Aorta (tissue), 5 donors: ENCODE measurements at regions not wholly inside any gene's neighbourhood (a gene's known extent, or its start where the extent isn't known, plus 50 kb on each side); places are given as distances from the start of the nearest gene placed in this dataset.

Experiments
- ATAC-seq: fragments of 200-7000 bp; cut with Tn5 transposase; one replicate; pipeline ENCODE4 v1.9.1; 2022; ENCODE audit warnings: moderate library complexity; ENCODE audit not compliant: low FRiP score
- DNase-seq, 2 donors: peaks; one replicate each; pipeline ENCODE4 v3.0.0-alpha.2; 2020
- H3K27ac ChIP-seq, 2 donors: one replicate each; pipeline ENCODE4 v1.5.1; 2013; ENCODE audit warnings: low read length in 2 of 2, mild to moderate bottlenecking in 2 of 2, moderate library complexity in 2 of 2, control low read depth in 1 of 2, inconsistent platforms in 1 of 2, low read depth in 1 of 2
- H3K27me3 ChIP-seq, 2 donors: one replicate each; pipeline ENCODE4 v1.6.1; 2013; ENCODE audit warnings: control low read depth in 1 of 2, low read length in 1 of 2, mild to moderate bottlenecking in 1 of 2, moderate library complexity in 1 of 2; ENCODE audit not compliant: insufficient read depth in 2 of 2, control insufficient read depth in 1 of 2
- H3K36me3 ChIP-seq, 2 donors: one replicate each; pipeline ENCODE4 v1.6.1; 2013; ENCODE audit warnings: control low read depth in 1 of 2, low read length in 1 of 2, mild to moderate bottlenecking in 1 of 2; ENCODE audit not compliant: insufficient read depth in 2 of 2, control insufficient read depth in 1 of 2
- H3K4me1 ChIP-seq, 2 donors: one replicate each; pipeline ENCODE4 v1.6.1; 2013; ENCODE audit warnings: low read length in 2 of 2, control low read depth in 1 of 2, mild to moderate bottlenecking in 1 of 2, moderate library complexity in 1 of 2; ENCODE audit not compliant: insufficient read depth in 2 of 2, control insufficient read depth in 1 of 2
- H3K4me3 ChIP-seq, 2 donors: one replicate each; pipeline ENCODE4 v1.5.1; 2013; ENCODE audit warnings: low read length in 2 of 2, control low read depth in 1 of 2, mild to moderate bottlenecking in 1 of 2
- H3K9me3 ChIP-seq: one replicate; pipeline ENCODE4 v1.6.1; 2013; ENCODE audit warnings: mild to moderate bottlenecking, low read length; ENCODE audit not compliant: control insufficient read depth
- WGBS, 2 donors: extraction: QIAGEN DNeasy Blood & Tissue Kit; methylation state at CpG; one replicate each; pipeline ENCODE4 v1.1.7; 2013; 5-methylcytosine and 5-hydroxymethylcytosine counted together
- intact Hi-C, 2 donors: fragments of 100-400 bp; cut with DNase I; formaldehyde crosslinking; loops; one replicate each; pipeline versions ENCODE4 v1.14.2 to v1.15.0; 2022
- donor health status: healthy with polysubstance abuse.
- donor health status: Bipolar disorder and iron deficiency.
- donor health status: DM: no; HTN: no; CAD: no.
- donor health status: DM: no; HTN: no; CAD: no.
- donor health status: DM: yes; HTN: yes; CAD: no.

DNA sequence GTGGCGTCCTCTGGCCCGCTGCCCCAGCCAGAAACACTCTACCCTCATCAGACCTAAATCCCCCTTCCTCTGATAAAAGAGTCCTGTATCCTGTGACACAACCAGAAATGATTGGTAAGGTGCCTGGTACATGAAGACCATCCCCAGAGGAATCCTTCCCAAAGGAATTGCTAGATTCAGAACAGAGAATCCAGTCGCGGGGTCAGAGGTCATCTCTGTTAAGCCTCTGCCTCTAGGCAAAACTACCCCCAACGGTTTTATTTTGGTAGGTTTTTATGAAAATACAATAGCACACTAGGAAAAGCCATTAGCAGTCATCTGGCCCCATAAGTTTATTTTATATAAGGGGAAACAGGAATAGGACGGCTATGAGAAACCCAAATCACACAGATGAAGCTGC is 102.4 kb upstream of the HAND1 start:
- no peaks in the 10 kb centered on the region for H3K36me3 ChIP-seq
- H3K9me3 ChIP-seq, result no peaks in the 10 kb centered on the region
- H3K27me3 ChIP-seq, result no peaks in the 10 kb centered on the region
- DNase-seq (no peak), ATAC-seq (no peak)
- intact Hi-C loops, result no loop called here
- no peak overlapping the region for H3K27ac ChIP-seq
- 76 to 78% methylated on average over 6 of the region's 6 CpGs for WGBS, 2 donors
- H3K4me1 ChIP-seq, result no peaks in the 10 kb centered on the region
- H3K4me3 ChIP-seq, result no peak overlapping the region

DNA sequence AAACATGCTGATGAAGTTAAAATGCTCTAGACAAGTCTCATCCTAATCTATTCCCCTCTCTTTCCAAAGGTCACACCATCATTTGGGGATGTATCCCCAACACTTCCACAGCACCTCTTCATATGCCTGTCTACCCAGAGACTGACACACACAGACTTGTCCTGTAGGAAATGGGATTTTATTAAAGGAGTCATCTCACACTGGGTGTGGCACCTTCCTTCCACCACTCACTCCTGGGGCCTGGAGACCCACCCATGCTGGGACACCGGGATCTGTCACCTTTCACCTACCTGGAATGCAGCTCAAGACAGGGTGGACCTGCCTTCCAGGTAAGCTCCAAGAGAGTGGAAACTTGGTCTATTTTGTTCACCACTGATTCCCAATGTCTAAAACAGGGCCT is 99.4 kb upstream of the HAND1 start:
- Histone ChIP-seq H3K4me1 (no peaks in the 10 kb centered on the region), H3K27ac (no peak overlapping the region), H3K27me3 (no peaks in the 10 kb centered on the region), H3K4me3 (no peak overlapping the region), H3K9me3 (no peaks in the 10 kb centered on the region), H3K36me3 (no peaks in the 10 kb centered on the region)
- intact Hi-C loops, result no loop called here
- 85 to 95% methylated on average over 1 of the region's 1 CpG for WGBS, 2 donors
- DNase-seq, result no peak
- ATAC-seq, result no peak

DNA sequence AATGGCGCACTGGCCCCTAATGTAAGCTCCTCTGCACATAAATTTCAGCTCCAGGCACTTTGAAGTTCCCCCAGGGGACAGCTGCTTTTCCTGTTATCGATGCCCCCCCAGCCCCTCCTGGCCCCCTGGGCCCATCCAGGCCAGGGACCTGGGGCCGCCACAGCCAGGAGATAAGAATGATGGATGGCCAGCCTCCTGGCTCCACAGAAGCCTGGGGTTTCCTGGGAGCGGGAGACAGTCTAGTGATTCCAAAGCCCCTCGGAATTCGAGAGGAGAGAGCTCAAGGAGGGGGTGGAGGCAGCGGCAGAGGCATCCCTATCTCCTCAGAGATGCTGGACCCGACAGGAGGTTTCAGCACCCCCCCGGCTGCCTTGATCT is 98.4 kb upstream of the HAND1 start:
- no peak for DNase-seq
- H3K9me3 ChIP-seq, result no peaks in the 10 kb centered on the region
- intact Hi-C loops, result no loop called here
- no peaks in the 10 kb centered on the region for H3K36me3 ChIP-seq
- no peaks in the 10 kb centered on the region for H3K4me1 ChIP-seq
- H3K27me3 ChIP-seq, result peaks cover 0 to 2% of the 10 kb centered on the region in 2 donors
- WGBS, 2 donors, result 16 to 21% methylated on average over 9 of the region's 9 CpGs
- ATAC-seq, result no peak
- H3K27ac ChIP-seq, result no peak overlapping the region
- no peak overlapping the region for H3K4me3 ChIP-seq

DNA sequence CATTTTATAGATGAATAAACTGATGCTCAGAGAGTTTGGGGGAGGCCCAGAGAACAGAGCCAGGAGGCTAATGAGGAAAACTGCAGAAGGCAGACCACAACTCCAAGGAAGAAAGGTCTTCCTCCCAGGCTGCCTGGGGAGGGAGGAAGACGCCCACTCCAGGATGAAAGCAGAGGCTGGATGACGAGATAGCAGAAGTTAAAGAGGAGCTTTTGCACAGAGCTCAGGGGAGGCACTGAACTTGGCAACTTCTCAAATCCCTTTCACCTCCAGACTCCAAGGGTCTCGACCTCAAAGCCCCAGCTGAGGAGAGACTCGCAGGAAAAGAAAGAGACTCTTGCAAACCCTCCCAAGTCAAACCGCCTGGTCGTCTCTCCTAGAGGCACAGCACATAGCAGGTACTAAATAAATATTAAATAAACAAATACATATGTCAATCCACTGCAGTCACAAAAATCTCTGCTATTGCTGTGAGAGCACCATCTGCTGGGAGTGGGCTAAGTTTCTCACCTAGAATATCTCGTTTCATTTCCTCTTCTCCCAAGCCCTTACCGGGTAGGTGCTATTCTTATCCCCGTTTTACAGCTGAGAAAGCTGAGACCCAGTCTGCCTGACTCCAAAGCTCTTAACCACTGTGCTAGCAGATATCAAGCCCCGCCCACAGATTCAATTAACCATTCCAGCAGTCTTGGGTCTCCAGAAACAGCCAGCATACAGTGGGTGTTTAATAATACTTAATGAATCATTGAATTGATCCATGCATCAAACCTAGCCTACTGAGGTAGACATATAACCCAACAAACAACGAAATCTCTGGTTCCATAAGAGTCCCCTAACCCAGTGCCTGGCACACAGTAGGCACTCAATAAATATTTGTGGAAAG is 97.8 kb upstream of the HAND1 start:
- peaks cover 0 to 2% of the 10 kb centered on the region in 2 donors for H3K27me3 ChIP-seq

DNA sequence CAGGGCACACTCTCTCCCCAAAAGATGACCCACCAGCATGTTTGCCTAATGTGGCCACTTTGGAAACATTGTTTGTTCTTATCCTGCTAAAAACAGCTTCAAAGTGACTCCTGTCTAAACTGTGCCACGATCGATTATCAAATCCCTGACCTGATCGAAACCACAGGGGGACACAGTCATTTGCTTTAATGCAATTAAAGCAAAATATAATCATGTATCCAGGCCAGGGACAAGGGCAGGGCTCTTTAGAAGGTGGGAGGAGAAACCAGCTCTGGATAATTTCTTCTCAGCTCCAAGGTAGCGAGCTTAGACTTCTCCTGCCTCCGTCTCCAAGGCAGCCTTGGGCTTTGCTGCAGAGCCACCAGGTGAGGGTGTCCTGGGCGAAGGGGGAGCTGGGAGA is 95.0 kb upstream of the HAND1 start:
- Histone ChIP-seq H3K27ac (no peak overlapping the region), H3K9me3 (no peaks in the 10 kb centered on the region), H3K4me1 (no peaks in the 10 kb centered on the region), H3K4me3 (no peak overlapping the region), H3K27me3 (peaks cover 0 to 2% of the 10 kb centered on the region in 2 donors), H3K36me3 (no peaks in the 10 kb centered on the region)
- no peak for ATAC-seq
- intact Hi-C loops, result no loop called here
- no peak for DNase-seq
- WGBS, 2 donors, result 90 to 93% methylated on average over 6 of the region's 6 CpGs

More for the DNA sequence above, 97.8 kb upstream of the HAND1 start:
- ATAC-seq (no peak), DNase-seq (no peak)
- H3K4me1 ChIP-seq, result no peaks in the 10 kb centered on the region
- no peaks in the 10 kb centered on the region for H3K9me3 ChIP-seq
- H3K36me3 ChIP-seq, result no peaks in the 10 kb centered on the region
- no peak overlapping the region for H3K4me3 ChIP-seq
- 29 to 33% methylated on average over 11 of the region's 11 CpGs for WGBS, 2 donors
- intact Hi-C loops, result no loop called here
- H3K27ac ChIP-seq, result no peak overlapping the region

DNA sequence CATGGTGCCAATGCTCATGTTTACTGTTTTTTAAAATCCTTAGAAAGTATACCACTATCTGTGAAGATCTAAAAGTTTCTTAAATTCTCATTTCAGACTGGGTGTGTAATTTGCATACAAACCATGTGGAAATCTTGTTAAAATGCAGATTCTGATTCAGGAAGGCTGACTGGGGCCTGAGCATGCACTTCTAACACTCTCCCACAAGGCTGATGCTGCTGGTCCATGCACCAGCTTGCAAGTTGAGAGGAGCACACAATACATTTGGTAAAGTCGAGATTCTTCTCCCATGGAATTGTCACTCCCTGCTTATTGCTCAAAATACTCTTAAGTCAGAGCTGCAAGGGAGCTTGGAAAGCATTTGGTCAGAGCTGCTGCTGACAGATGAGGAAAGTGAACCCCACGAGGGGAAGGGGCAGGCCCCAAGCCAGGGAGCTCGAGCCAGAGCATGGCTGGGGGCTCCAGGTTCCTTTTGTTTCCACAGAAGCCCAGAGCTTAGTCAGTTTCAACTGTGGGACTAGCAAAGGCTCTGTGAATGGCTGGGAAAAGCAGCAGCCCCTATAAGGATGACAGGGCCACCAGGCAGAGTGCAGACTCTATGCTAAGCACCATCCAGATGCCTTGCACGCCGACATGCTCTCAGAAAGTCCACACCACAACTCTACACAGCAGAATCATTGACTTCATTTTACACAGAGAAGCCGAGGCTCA is 93.5 kb upstream of the HAND1 start:
- intact Hi-C loops, result no loop called here
- Histone ChIP-seq H3K9me3 (no peaks in the 10 kb centered on the region), H3K27ac (no peak overlapping the region), H3K36me3 (no peaks in the 10 kb centered on the region), H3K4me1 (no peaks in the 10 kb centered on the region), H3K4me3 (no peak overlapping the region), H3K27me3 (peaks cover 0 to 2% of the 10 kb centered on the region in 2 donors)
- DNase-seq (no peak), ATAC-seq (no peak)
- WGBS, 2 donors, result 64 to 70% methylated on average over 6 of the region's 6 CpGs

DNA sequence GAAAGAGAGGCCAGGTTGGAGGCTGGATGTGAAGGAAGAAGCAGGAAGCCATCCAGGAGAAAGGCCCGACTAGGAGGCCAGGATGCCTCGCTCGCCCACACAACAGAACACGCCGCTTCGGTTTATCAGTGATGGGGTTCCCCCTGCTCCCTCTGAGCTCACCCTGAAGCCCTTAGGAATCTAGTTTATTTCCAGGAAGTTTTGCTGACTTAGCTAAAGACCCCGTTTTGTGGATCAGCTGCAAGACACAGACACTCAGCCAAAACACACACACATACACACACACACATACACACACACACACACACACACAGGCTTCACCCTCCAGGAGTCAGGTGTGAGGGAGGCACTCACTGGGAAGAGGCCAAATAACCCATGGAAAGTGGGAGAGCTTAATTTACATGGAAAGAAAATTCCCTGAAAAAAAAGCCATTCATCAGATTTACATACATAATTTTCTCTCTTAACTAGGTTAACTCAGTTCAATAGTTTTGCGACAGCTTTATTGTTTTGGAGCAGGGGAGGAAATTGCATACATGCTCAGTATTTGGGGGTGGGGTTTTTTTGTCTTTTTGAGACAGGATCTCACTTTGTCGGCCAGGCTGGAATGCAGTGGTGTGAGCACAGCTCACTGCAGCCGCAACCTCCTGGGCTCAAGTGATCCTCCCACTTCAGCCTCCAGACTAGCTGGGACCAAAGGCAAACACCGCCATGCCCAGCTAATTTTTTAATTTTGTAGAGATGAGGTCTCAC is 92.7 kb upstream of the HAND1 start:
- DNase-seq, result no peak
- Histone ChIP-seq H3K27me3 (peaks cover 0 to 2% of the 10 kb centered on the region in 2 donors), H3K4me3 (no peak overlapping the region), H3K4me1 (no peaks in the 10 kb centered on the region), H3K36me3 (no peaks in the 10 kb centered on the region), H3K9me3 (no peaks in the 10 kb centered on the region), H3K27ac (no peak overlapping the region)
- ATAC-seq, result no peak
- 74 to 75% methylated on average over 11 of the region's 11 CpGs for WGBS, 2 donors
- intact Hi-C loops, result no loop called here

DNA sequence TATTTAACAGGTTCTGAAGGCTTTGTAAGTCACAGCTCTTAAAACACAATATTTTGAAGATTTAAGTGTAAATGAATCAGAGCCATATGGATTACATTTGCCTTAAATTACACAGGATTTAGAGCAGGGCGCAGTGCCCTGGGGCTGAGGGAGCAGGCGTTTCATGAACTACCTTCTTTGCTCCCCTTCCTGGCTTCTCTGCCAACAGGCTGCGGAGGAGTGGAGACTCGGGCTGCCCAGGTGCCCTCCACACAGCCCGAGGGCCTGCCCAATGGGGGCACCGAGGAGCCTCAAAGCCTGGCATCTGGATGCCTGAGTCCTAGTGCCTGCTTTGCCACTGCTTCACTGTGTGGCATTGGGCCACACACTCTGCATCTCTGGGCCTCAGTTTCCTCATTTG is 90.6 kb upstream of the HAND1 start:
- no peak overlapping the region for H3K27ac ChIP-seq
- DNase-seq, result no peak
- H3K4me3 ChIP-seq, result no peak overlapping the region
- WGBS, 2 donors, result 67 to 78% methylated on average over 6 of the region's 6 CpGs
- intact Hi-C loops, result no loop called here
- H3K27me3 ChIP-seq, result peaks cover 0 to 2% of the 10 kb centered on the region in 2 donors
- ATAC-seq, result no peak
- no peaks in the 10 kb centered on the region for H3K4me1 ChIP-seq
- no peaks in the 10 kb centered on the region for H3K36me3 ChIP-seq
- no peaks in the 10 kb centered on the region for H3K9me3 ChIP-seq
